BE2C (cell line): ENCODE measurements at regions not wholly inside any gene's neighbourhood (a gene's known extent, or its start where the extent isn't known, plus 50 kb on each side); places are given as distances from the start of the nearest gene placed in this dataset.

Experiments
- DNase-seq: peaks from one replicate; pipeline ENCODE4 v3.0.0-alpha.2; 2020
- H3K27me3 ChIP-seq: fragments of 250-450 bp; sonication (Bioruptor Pico); 2 replicates; pipeline ENCODE4 v1.5.1; 2020; ENCODE audit warnings: mild to moderate bottlenecking
- H3K36me3 ChIP-seq: fragments of 250-450 bp; sonication (Bioruptor Pico); 2 replicates; pipeline ENCODE4 v1.5.1; 2020; ENCODE audit warnings: mild to moderate bottlenecking
- H3K4me1 ChIP-seq: fragments of 250-450 bp; sonication (Bioruptor Pico); 2 replicates; pipeline ENCODE4 v1.5.1; 2020
- H3K4me3 ChIP-seq: 2 replicates; pipeline ENCODE4 v1.5.1; 2011; ENCODE audit warnings: low read depth, low read length
- H3K9me3 ChIP-seq: fragments of 250-450 bp; sonication (Bioruptor Pico); 2 replicates; pipeline ENCODE4 v1.5.1; 2020
- CTCF ChIP-seq: IDR thresholded peaks from 2 replicates; pipeline ENCODE4 v1.5.1; 2012; ENCODE audit warnings: mild to moderate bottlenecking, low read depth, low read length

- no peak overlapping the region for H3K4me3 ChIP-seq
- TF ChIP-seq CTCF = no peak
- H3K9me3 ChIP-seq = no peaks in the 10 kb centered on the region
- H3K36me3 ChIP-seq = no peaks in the 10 kb centered on the region
- peaks cover 7% of the 10 kb centered on the region for H3K4me1 ChIP-seq
- no peak for DNase-seq
- peaks cover 7% of the 10 kb centered on the region for H3K27me3 ChIP-seq
These were observed 88.1 kb downstream of the CMPK2 start for GRCh38 chr2:6777626-6778025.

- no peaks in the 10 kb centered on the region; the same call in 1 of the 2 replicates for H3K4me1 ChIP-seq
- H3K9me3 ChIP-seq = no peaks in the 10 kb centered on the region
- TF ChIP-seq CTCF = no peak
- H3K36me3 ChIP-seq = no peaks in the 10 kb centered on the region
- no peak overlapping the region; the same call in 1 of the 2 replicates for H3K4me3 ChIP-seq
- H3K27me3 ChIP-seq = no peaks in the 10 kb centered on the region
- DNase-seq = peak; percentile 65
These were observed 84.9 kb downstream of the CMPK2 start for GRCh38 chr2:6780765-6781274.

DNA sequence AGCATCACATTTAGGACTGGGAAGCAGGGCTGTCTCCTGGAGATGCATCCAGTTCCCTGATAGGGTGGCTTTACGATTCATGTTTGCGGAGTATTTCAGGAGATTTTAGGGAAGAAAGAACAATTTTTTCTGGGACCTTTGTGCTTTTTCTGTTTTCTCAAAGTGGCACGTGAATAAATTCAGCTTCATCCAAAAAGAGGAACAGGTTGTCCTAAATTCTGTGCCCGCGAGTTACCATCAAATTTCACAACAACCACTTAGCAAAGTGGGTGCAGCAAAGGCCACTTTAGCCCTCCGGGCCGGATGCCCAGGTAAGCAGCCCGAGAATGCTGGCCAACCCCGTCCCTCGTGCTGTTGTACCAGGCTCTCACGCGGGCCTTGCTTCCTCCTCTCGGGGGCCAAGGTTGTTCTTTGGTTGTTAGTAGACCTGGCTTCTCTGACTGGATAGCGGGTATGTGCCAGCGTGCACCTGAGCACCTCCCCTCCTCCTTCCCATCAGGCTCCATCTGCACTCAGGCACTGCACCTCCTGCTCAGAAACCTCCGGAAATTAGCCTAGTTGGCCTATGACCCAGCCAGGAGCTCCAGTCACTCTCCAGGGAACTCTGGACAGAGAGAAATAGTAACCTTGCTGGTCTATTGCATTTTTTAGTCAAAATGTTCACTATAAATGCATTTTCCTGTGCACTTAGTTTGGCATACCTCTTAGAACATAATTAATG lies 83.0 kb downstream of the CMPK2 start:
- TF ChIP-seq CTCF = no peak
- no peak for DNase-seq

DNA sequence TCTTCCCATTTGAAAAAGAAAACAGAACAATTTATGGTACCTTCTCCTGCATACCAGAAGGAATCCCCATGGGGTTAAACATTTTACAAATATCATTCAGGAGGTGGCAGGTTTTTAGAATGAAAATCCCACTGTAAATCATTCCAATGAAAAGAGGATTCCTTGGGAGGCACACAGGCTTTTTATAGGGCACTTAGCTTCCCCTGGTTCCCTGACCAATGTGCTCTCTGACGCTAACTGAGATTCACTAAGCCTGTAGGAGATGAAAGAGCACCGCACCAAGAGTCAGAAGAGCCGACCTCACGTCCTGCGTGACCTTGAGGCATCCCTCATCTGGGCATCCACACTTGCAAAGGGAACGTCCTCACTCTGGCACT lies 82.5 kb downstream of the CMPK2 start:
- no peaks in the 10 kb centered on the region for H3K9me3 ChIP-seq
- DNase-seq = no peak
- H3K36me3 ChIP-seq = no peaks in the 10 kb centered on the region
- H3K4me3 ChIP-seq = no peak overlapping the region
- H3K27me3 ChIP-seq = no peaks in the 10 kb centered on the region
- TF ChIP-seq CTCF = no peak
- H3K4me1 ChIP-seq = no peaks in the 10 kb centered on the region; the same call in 1 of the 2 replicates

More for the DNA sequence above, 83.0 kb downstream of the CMPK2 start:
- Histone ChIP-seq H3K27me3 (no peaks in the 10 kb centered on the region), H3K4me3 (no peak overlapping the region), H3K9me3 (no peaks in the 10 kb centered on the region), H3K4me1 (no peaks in the 10 kb centered on the region; the same call in 1 of the 2 replicates), H3K36me3 (no peaks in the 10 kb centered on the region)

- no peak for DNase-seq
- Histone ChIP-seq H3K9me3 (no peaks in the 10 kb centered on the region), H3K4me3 (no peak overlapping the region), H3K27me3 (no peaks in the 10 kb centered on the region), H3K36me3 (no peaks in the 10 kb centered on the region), H3K4me1 (no peaks in the 10 kb centered on the region; the same call in 1 of the 2 replicates)
- no peak for TF ChIP-seq CTCF
These were observed 81.4 kb downstream of the CMPK2 start for GRCh38 chr2:6784291-6784690.

DNA sequence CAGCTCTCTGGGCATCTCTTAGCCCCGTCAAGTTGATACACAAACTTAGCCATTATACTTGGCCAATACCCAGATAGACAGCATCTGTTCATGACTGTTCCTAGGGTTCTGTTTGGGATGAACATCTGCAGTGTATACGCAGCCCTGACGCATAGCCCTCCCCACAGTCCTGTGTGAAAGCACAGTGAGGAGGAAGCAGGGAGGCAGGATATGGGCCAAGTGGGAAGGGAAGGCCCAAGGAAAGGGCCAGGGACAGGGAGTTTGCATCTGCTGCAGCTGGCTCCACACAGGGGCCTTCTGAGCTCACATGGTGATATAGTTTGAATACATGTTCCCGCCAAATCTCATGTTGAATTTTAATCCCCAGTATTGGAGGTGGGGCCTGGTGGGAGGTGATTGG lies 80.2 kb downstream of the CMPK2 start:
- H3K4me3 ChIP-seq = no peak overlapping the region
- DNase-seq = no peak
- no peaks in the 10 kb centered on the region for H3K9me3 ChIP-seq
- H3K4me1 ChIP-seq = no peaks in the 10 kb centered on the region; the same call in 1 of the 2 replicates
- TF ChIP-seq CTCF = no peak
- no peaks in the 10 kb centered on the region for H3K36me3 ChIP-seq
- H3K27me3 ChIP-seq = no peaks in the 10 kb centered on the region
